ENCODE measurements at regions not wholly inside any gene's neighbourhood (a gene's known extent, or its start where the extent isn't known, plus 50 kb on each side); places are given as distances from the start of the nearest gene placed in this dataset.

DNA sequence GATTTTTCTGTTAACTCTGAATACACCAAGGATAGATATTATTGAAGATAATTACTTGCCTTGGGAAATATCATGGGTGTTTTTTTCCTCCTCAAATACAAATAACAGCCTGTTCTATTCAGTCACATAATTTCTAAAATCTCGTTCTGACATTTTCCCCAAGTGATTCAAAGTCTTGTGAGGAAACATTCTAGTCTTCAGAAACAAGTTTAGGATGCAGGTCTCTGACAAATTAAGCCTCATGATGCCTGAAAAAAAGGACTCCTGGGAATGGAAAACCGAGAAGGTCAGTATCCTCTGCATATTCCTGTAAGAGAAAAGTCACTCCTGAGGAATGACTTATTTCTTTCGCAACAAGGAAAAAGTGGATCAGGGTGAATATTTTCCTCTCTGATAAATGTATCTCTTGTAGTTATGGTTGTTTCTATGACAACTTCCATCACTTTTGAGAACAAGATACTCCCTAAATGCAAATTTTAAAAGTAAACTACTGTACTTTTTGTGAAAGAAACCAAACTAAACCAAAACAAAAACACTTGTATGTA is 384.6 kb downstream of the CNTNAP4 start:
- no peaks in the 10 kb centered on the region for H3K4me1 Mint-ChIP-seq (ENCODE audit: low read depth, unreplicated experiment)
- no peaks in the 10 kb centered on the region for H3K36me3 Mint-ChIP-seq (ENCODE audit: low read depth, unreplicated experiment)
- no peak for FAIRE-seq

DNA sequence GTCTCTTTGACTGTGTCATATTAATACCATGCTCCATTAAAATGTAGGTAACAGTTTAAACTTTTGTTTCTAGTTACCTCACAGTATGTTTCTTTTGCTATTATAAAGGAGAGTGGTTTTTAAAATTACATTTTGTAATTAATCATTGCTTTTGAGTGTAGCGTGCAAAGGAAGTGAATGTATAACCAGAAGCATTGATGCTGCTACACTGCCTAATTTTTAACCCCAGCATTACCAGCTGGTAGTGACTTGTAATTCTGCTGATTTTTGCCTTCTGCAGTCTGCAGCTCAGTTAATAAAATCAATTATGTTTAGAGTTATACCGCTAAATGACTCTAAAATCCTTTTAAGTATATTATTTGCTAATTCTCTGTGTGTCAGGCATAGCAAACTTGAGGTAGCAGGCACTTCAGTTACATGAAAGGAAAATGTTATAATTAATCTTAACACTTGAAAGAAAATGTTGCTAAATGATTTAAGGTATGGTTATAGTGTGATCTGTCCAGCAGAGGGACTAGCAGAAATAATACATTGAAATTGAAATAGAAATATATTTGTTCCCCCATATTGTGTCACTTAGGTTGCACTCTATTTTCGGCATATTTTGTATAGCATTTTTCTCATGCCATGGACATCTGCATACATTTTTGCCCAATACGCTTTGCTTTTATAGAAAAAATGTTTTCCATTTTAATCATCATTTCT is 388.5 kb downstream of the CNTNAP4 start:
- Mint-ChIP-seq H3K4me1 (ENCODE audit: low read depth, unreplicated experiment) (no peaks in the 10 kb centered on the region), H3K27ac (ENCODE audit: unreplicated experiment) (no peak overlapping the region), H3K36me3 (ENCODE audit: low read depth, unreplicated experiment) (no peaks in the 10 kb centered on the region), H3K9me3 (ENCODE audit: unreplicated experiment) (no peaks in the 10 kb centered on the region), H3K27me3 (ENCODE audit: low read depth, unreplicated experiment) (no peaks in the 10 kb centered on the region), H3K4me3 (ENCODE audit: unreplicated experiment) (no peak overlapping the region)
- no peak for FAIRE-seq
- no peaks in the 10 kb centered on the region for H3K27me3 ChIP-seq (ENCODE audit: insufficient read depth, low read length)
- no peaks in the 10 kb centered on the region for H3K79me2 ChIP-seq (ENCODE audit: insufficient read depth, low read length)
- H4K20me1 ChIP-seq (ENCODE audit: insufficient read depth, low read length) = no peaks in the 10 kb centered on the region
- TF ChIP-seq, protein P1, sequence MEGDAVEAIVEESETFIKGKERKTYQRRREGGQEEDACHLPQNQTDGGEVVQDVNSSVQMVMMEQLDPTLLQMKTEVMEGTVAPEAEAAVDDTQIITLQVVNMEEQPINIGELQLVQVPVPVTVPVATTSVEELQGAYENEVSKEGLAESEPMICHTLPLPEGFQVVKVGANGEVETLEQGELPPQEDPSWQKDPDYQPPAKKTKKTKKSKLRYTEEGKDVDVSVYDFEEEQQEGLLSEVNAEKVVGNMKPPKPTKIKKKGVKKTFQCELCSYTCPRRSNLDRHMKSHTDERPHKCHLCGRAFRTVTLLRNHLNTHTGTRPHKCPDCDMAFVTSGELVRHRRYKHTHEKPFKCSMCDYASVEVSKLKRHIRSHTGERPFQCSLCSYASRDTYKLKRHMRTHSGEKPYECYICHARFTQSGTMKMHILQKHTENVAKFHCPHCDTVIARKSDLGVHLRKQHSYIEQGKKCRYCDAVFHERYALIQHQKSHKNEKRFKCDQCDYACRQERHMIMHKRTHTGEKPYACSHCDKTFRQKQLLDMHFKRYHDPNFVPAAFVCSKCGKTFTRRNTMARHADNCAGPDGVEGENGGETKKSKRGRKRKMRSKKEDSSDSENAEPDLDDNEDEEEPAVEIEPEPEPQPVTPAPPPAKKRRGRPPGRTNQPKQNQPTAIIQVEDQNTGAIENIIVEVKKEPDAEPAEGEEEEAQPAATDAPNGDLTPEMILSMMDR (IDR thresholded peaks at IDR 0.05; ENCODE audit: insufficient read depth, low read depth, low read length) = no peak
- TF ChIP-seq EZH2 (IDR thresholded peaks at IDR 0.05; ENCODE audit: insufficient read depth, low read length) = no peak
- no peak overlapping the region for H3K27ac ChIP-seq (ENCODE audit: low read depth, low read length)
- no peak overlapping the region for H3K4me3 ChIP-seq (ENCODE audit: insufficient read depth, low read depth, low read length)
- no peak overlapping the region for H3K4me2 ChIP-seq (ENCODE audit: low read length)
- H3K9ac ChIP-seq (ENCODE audit: low read length) = no peak overlapping the region
- DNase-seq (ENCODE audit: low read depth) = no peak
- no peaks in the 10 kb centered on the region for H3K9me3 ChIP-seq (ENCODE audit: insufficient read depth, low read depth, low read length)
- no peak overlapping the region for H2AFZ ChIP-seq (ENCODE audit: low read depth, low read length)
- H3K4me1 ChIP-seq (ENCODE audit: insufficient read depth, low read length) = no peaks in the 10 kb centered on the region
- H3K36me3 ChIP-seq (ENCODE audit: insufficient read depth, low read length) = no peaks in the 10 kb centered on the region

More for the DNA sequence above, 384.6 kb downstream of the CNTNAP4 start:
- no peak overlapping the region for H2AFZ ChIP-seq (ENCODE audit: low read depth, low read length)
- Mint-ChIP-seq H3K4me3 (ENCODE audit: unreplicated experiment) (no peak overlapping the region), H3K27me3 (ENCODE audit: low read depth, unreplicated experiment) (no peaks in the 10 kb centered on the region), H3K27ac (ENCODE audit: unreplicated experiment) (no peak overlapping the region), H3K9me3 (ENCODE audit: unreplicated experiment) (peaks cover 2% of the 10 kb centered on the region)
- H4K20me1 ChIP-seq (ENCODE audit: insufficient read depth, low read length) = no peaks in the 10 kb centered on the region
- no peaks in the 10 kb centered on the region for H3K4me1 ChIP-seq (ENCODE audit: insufficient read depth, low read length)
- H3K9me3 ChIP-seq (ENCODE audit: insufficient read depth, low read depth, low read length) = no peaks in the 10 kb centered on the region
- H3K27ac ChIP-seq (ENCODE audit: low read depth, low read length) = no peak overlapping the region
- no peak for TF ChIP-seq EZH2 (IDR thresholded peaks at IDR 0.05; ENCODE audit: insufficient read depth, low read length)
- TF ChIP-seq, protein P1 (IDR thresholded peaks at IDR 0.05; ENCODE audit: insufficient read depth, low read depth, low read length) = no peak
- no peaks in the 10 kb centered on the region for H3K36me3 ChIP-seq (ENCODE audit: insufficient read depth, low read length)
- no peaks in the 10 kb centered on the region for H3K27me3 ChIP-seq (ENCODE audit: insufficient read depth, low read length)
- H3K4me2 ChIP-seq (ENCODE audit: low read length) = no peak overlapping the region
- H3K4me3 ChIP-seq (ENCODE audit: insufficient read depth, low read depth, low read length) = no peak overlapping the region
- H3K79me2 ChIP-seq (ENCODE audit: insufficient read depth, low read length) = no peaks in the 10 kb centered on the region
- H3K9ac ChIP-seq (ENCODE audit: low read length) = no peak overlapping the region
- DNase-seq (ENCODE audit: low read depth) = no peak

DNA sequence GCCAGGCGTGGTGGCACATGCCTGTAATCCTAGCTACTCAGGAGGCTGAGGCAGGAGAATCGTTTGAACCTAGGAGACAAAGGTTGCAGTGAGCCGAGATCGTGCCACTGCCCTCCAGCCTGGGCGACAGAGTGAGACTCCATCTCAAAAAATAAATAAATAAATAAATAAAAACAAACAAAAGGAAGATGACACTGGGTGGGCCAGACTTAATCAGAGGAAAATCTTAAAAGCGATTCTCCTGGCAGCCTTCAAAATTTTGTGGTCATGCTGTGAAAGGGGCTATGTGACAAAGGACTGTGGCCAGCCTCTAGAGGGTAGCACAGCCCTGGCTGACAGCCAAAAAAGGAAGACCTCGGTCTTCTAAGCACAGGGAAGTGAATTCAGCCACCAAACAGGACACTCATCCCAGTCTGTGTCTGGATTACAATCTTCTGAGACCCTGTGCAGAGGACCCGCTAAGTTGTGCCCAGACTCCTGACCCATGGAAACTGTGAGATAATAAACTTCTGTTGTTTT is 391.1 kb downstream of the CNTNAP4 start:
- no peaks in the 10 kb centered on the region for H3K9me3 Mint-ChIP-seq (ENCODE audit: unreplicated experiment)
- TF ChIP-seq, protein P1 (IDR thresholded peaks at IDR 0.05; ENCODE audit: insufficient read depth, low read depth, low read length) = no peak
- TF ChIP-seq EZH2 (IDR thresholded peaks at IDR 0.05; ENCODE audit: insufficient read depth, low read length) = no peak
- Histone ChIP-seq H3K4me1 (ENCODE audit: insufficient read depth, low read length) (no peaks in the 10 kb centered on the region), H3K36me3 (ENCODE audit: insufficient read depth, low read length) (no peaks in the 10 kb centered on the region), H3K27me3 (ENCODE audit: insufficient read depth, low read length) (no peaks in the 10 kb centered on the region), H3K9ac (ENCODE audit: low read length) (no peak overlapping the region), H2AFZ (ENCODE audit: low read depth, low read length) (no peak overlapping the region), H3K4me2 (ENCODE audit: low read length) (no peak overlapping the region), H3K79me2 (ENCODE audit: insufficient read depth, low read length) (no peaks in the 10 kb centered on the region), H4K20me1 (ENCODE audit: insufficient read depth, low read length) (no peaks in the 10 kb centered on the region), H3K9me3 (ENCODE audit: insufficient read depth, low read depth, low read length) (no peaks in the 10 kb centered on the region), H3K4me3 (ENCODE audit: insufficient read depth, low read depth, low read length) (no peak overlapping the region), H3K27ac (ENCODE audit: low read depth, low read length) (no peak overlapping the region)
- no peaks in the 10 kb centered on the region for H3K4me1 Mint-ChIP-seq (ENCODE audit: low read depth, unreplicated experiment)
- DNase-seq (ENCODE audit: low read depth) (no peak), FAIRE-seq (no peak)
- H3K27ac Mint-ChIP-seq (ENCODE audit: unreplicated experiment) = no peak overlapping the region
- no peak overlapping the region for H3K4me3 Mint-ChIP-seq (ENCODE audit: unreplicated experiment)
- H3K27me3 Mint-ChIP-seq (ENCODE audit: low read depth, unreplicated experiment) = no peaks in the 10 kb centered on the region
- H3K36me3 Mint-ChIP-seq (ENCODE audit: low read depth, unreplicated experiment) = no peaks in the 10 kb centered on the region

Measured in astrocyte (in vitro differentiated cells and primary cell).